ENCODE measurements at regions not wholly inside any gene's neighbourhood (a gene's known extent, or its start where the extent isn't known, plus 50 kb on each side); places are given as distances from the start of the nearest gene placed in this dataset.

GRCh38 chr10:56035489-56035888, 325.6 kb downstream of the ZWINT start:
- no peak overlapping the region for H3K4me3 ChIP-seq (ENCODE audit: low read depth, low read length)
- no peak for DNase-seq (ENCODE audit: low read depth, low spot score)
- TF ChIP-seq CTCF (IDR thresholded peaks at IDR 0.05; ENCODE audit: insufficient read depth, low read length, missing control alignments) = no peak
- ChIA-PET CTCF (no interaction called here), POLR2A (no interaction called here)

GRCh38 chr10:56028298-56029132, 332.5 kb downstream of the ZWINT start:
- CTCF ChIA-PET = no interaction called here
- DNase-seq (ENCODE audit: low read depth, low spot score) = no peak

GRCh38 chr10:56012101-56012500, 349.0 kb downstream of the ZWINT start:
- DNase-seq (ENCODE audit: low read depth, low spot score) = no peak
- ChIA-PET POLR2A (no interaction called here), CTCF (no interaction called here)
- H3K4me3 ChIP-seq (ENCODE audit: low read depth, low read length) = no peak overlapping the region
- no peak for TF ChIP-seq CTCF (IDR thresholded peaks at IDR 0.05; ENCODE audit: insufficient read depth, low read length, missing control alignments)

More at GRCh38 chr10:56028298-56029132, 332.5 kb downstream of the ZWINT start:
- POLR2A ChIA-PET = no interaction called here
- no peak for TF ChIP-seq CTCF (IDR thresholded peaks at IDR 0.05; ENCODE audit: insufficient read depth, low read length, missing control alignments)
- H3K4me3 ChIP-seq (ENCODE audit: low read depth, low read length) = no peak overlapping the region

GRCh38 chr10:56003555-56003954, 357.5 kb downstream of the ZWINT start:
- no peak overlapping the region for H3K4me3 ChIP-seq (ENCODE audit: low read depth, low read length)
- no peak for DNase-seq (ENCODE audit: low read depth, low spot score)
- TF ChIP-seq CTCF (IDR thresholded peaks at IDR 0.05; ENCODE audit: insufficient read depth, low read length, missing control alignments) = no peak
- ChIA-PET POLR2A (no interaction called here), CTCF (no interaction called here)

GRCh38 chr10:55989188-55989587, 371.9 kb downstream of the ZWINT start:
- CTCF ChIA-PET = no interaction called here
- POLR2A ChIA-PET = no interaction called here
- TF ChIP-seq CTCF (IDR thresholded peaks at IDR 0.05; ENCODE audit: insufficient read depth, low read length, missing control alignments) = no peak
- no peak overlapping the region for H3K4me3 ChIP-seq (ENCODE audit: low read depth, low read length)
- no peak for DNase-seq (ENCODE audit: low read depth, low spot score)

GRCh38 chr10:55979203-55979602, 381.9 kb downstream of the ZWINT start:
- TF ChIP-seq CTCF (IDR thresholded peaks at IDR 0.05; ENCODE audit: insufficient read depth, low read length, missing control alignments) = no peak
- DNase-seq (ENCODE audit: low read depth, low spot score) = no peak
- ChIA-PET POLR2A (no interaction called here), CTCF (no interaction called here)
- no peak overlapping the region for H3K4me3 ChIP-seq (ENCODE audit: low read depth, low read length)

Measured in AG04449 (cell line).